ENCODE measurements at regions not wholly inside any gene's neighbourhood (a gene's known extent, or its start where the extent isn't known, plus 50 kb on each side); places are given as distances from the start of the nearest gene placed in this dataset.

GRCh38 chr3:41026394-41027177, 172.7 kb upstream of the CTNNB1 start (continued):
- TF ChIP-seq ZBTB40 (IDR thresholded peaks at IDR 0.05) (no peak), ZBTB40 (CRISPR knock-in tag; IDR thresholded peaks at IDR 0.05) (no peak), SMARCC2 (IDR thresholded peaks at IDR 0.05; ENCODE audit: low read depth) (0 out of 2 replicates have a peak, but pooled peaks have one; percentile 57), CSDE1 (IDR thresholded peaks at IDR 0.05) (no peak), MAZ (CRISPR knock-in tag; conservative IDR thresholded peaks at IDR 0.05 in 1 of 2, IDR thresholded peaks at IDR 0.05 in 1 of 2) (peak in 1 of 2 experiments; percentile 38; a peak in 1 of 4 replicates), ZBTB12 (CRISPR knock-in tag; IDR thresholded peaks at IDR 0.05) (peak; percentile 88), ZNF57 (CRISPR knock-in tag; IDR thresholded peaks at IDR 0.05) (no peak), TAF7 (tag; IDR thresholded peaks at IDR 0.05) (no peak)
- TF ChIP-seq, protein P1, sequence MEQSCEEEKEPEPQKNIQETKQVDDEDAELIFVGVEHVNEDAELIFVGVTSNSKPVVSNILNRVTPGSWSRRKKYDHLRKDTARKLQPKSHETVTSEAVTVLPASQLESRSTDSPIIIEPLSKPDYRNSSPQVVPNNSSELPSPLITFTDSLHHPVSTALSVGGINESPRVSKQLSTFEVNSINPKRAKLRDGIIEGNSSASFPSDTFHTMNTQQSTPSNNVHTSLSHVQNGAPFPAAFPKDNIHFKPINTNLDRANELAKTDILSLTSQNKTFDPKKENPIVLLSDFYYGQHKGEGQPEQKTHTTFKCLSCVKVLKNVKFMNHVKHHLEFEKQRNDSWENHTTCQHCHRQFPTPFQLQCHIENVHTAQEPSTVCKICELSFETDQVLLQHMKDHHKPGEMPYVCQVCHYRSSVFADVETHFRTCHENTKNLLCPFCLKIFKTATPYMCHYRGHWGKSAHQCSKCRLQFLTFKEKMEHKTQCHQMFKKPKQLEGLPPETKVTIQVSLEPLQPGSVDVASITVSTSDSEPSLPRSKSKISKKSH (CRISPR knock-in tag; IDR thresholded peaks at IDR 0.05) = no peak
- TF ChIP-seq, protein P2, sequence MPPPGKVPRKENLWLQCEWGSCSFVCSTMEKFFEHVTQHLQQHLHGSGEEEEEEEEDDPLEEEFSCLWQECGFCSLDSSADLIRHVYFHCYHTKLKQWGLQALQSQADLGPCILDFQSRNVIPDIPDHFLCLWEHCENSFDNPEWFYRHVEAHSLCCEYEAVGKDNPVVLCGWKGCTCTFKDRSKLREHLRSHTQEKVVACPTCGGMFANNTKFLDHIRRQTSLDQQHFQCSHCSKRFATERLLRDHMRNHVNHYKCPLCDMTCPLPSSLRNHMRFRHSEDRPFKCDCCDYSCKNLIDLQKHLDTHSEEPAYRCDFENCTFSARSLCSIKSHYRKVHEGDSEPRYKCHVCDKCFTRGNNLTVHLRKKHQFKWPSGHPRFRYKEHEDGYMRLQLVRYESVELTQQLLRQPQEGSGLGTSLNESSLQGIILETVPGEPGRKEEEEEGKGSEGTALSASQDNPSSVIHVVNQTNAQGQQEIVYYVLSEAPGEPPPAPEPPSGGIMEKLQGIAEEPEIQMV (tag; conservative IDR thresholded peaks at IDR 0.05; ENCODE audit: low read depth) = no peak
